MG63 (cell line): ENCODE measurements at regions not wholly inside any gene's neighbourhood (a gene's known extent, or its start where the extent isn't known, plus 50 kb on each side); places are given as distances from the start of the nearest gene placed in this dataset.
"Not testable (repeated sequence)": the region's sequence is repeated elsewhere in the genome, so short reads cannot be mapped to it uniquely, and the experiment has no call there.

ENCODE experiments used
- DNase-seq: peaks from one replicate; pipeline ENCODE4 v3.0.0-alpha.2; 2020
- H3K27me3 ChIP-seq: fragments of 250-450 bp; sonication (Bioruptor Pico); 2 replicates; pipeline ENCODE4 v1.5.1; 2020; ENCODE audit warnings: mild to moderate bottlenecking, moderate library complexity
- H3K36me3 ChIP-seq: fragments of 250-450 bp; sonication (Bioruptor Pico); 2 replicates; pipeline ENCODE4 v1.5.1; 2020; ENCODE audit warnings: mild to moderate bottlenecking, moderate library complexity
- H3K4me3 ChIP-seq: fragments of 250-450 bp; sonication (Bioruptor Pico); 2 replicates; pipeline ENCODE4 v1.5.1; 2020; ENCODE audit warnings: mild to moderate bottlenecking, moderate library complexity
- H3K9me3 ChIP-seq: fragments of 250-450 bp; sonication (Bioruptor Pico); 2 replicates; pipeline ENCODE4 v1.5.1; 2020; ENCODE audit warnings: mild to moderate bottlenecking, moderate library complexity

- not testable (repeated sequence) for H3K9me3 ChIP-seq, H3K36me3 ChIP-seq, DNase-seq, H3K4me3 ChIP-seq, H3K27me3 ChIP-seq
These were observed 1438.1 kb upstream of the TPTE start for GRCh38 chr21:9083091-9083826.

- not testable (repeated sequence) for DNase-seq, H3K4me3 ChIP-seq, H3K36me3 ChIP-seq, H3K9me3 ChIP-seq, H3K27me3 ChIP-seq
These were observed 1435.1 kb upstream of the TPTE start for GRCh38 chr21:9086299-9086698.

GRCh38 chr21:9087816-9088215 lies 1433.6 kb upstream of the TPTE start:
- H3K9me3 ChIP-seq, H3K4me3 ChIP-seq, H3K36me3 ChIP-seq, DNase-seq, H3K27me3 ChIP-seq: not testable (repeated sequence)

- H3K36me3 ChIP-seq, H3K27me3 ChIP-seq, H3K9me3 ChIP-seq, DNase-seq, H3K4me3 ChIP-seq: not testable (repeated sequence)
These were observed 1391.6 kb upstream of the TPTE start for GRCh38 chr21:9129741-9130140.

GRCh38 chr21:9130817-9131216 lies 1390.6 kb upstream of the TPTE start:
- H3K27me3 ChIP-seq, H3K9me3 ChIP-seq, H3K4me3 ChIP-seq, H3K36me3 ChIP-seq, DNase-seq: not testable (repeated sequence)
